ENCODE measurements at regions not wholly inside any gene's neighbourhood (a gene's known extent, or its start where the extent isn't known, plus 50 kb on each side); places are given as distances from the start of the nearest gene placed in this dataset.
A peak's percentile ranks its signal among the peaks of the same experiment; 100 is the strongest.

DNA sequence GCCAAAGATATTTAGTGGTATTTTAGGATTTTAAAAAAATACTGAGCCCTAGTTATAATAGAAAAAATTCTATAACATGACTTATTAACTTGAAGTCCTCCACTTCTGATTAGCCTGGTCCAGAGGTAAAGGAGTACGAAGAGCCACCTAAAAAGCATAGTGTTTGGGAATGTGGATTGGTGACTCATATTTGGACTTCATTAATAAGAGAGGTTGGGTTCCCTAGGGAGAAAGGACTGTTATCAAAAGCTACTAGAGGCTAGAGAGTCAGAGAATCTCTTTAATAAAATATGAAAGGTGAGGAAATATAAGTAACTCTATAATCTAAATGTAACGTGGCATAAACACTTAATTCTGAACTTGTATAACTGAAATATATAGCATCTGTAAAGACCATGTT is 180.7 kb upstream of the TARS1 start:
- DNase-seq: no peak

DNA sequence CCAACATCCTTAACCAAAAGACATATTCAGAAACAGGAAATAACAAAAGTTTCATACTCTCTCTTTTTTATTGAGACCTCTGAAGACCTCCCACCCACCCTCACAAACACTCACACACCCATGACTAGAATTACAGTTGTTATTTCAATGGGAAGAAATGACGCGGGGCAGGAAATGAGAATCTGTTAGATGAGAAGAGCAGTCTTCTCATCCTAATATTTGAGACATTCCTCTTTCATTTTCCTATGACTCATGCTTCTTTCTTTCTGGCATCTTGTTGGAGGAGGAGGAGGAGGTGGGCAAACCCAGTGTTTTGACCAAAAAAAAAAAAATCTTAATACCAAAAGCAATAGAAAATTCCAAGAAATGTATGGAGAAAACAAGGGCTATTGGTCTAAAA is 179.5 kb upstream of the TARS1 start:
- DNase-seq: no peak

- DNase-seq: no peak
Measured at GRCh38 chr5:33261747-33262146, 179.0 kb upstream of the TARS1 start.

DNA sequence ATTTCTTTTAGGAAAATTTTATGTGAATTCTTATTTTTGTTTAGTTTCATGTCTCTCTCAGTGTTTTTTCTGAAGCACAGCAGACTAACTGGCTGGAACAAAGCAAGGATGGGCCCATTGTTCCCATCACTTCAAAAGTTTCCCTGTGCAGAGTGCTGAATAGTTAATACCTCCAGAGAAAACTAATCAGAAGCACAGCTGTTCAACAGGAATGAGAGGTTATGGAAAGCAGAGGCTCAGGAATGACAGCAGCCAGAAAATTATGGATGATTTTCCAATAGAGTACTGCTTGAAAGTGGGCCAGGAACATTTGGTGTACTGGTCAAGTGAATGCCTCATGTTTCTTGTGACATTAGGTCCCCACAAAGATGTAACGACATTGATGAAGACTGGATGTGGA is 173.0 kb upstream of the TARS1 start:
- no peak for DNase-seq

DNA sequence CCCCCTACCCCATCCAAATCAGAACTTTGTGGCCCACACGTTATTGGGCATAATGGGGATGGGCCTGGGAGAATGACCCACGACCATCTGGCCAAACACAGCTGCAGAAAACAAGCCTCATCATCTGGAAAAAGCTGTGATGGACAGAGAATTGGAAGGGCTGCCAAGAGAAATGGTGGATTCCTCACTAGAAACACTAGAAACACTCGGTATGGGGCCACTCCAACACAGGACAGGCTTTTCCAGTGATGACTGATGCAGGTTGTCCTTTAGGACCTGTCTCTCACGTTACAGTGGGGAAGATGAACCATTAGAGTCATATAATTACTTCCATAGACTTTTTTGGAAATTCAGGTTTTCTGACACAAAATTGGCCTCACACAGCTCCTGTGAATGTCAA is 172.4 kb upstream of the TARS1 start:
- DNase-seq: no peak

- no peak for DNase-seq
Measured at GRCh38 chr5:33270671-33271070, 170.1 kb upstream of the TARS1 start.

DNA sequence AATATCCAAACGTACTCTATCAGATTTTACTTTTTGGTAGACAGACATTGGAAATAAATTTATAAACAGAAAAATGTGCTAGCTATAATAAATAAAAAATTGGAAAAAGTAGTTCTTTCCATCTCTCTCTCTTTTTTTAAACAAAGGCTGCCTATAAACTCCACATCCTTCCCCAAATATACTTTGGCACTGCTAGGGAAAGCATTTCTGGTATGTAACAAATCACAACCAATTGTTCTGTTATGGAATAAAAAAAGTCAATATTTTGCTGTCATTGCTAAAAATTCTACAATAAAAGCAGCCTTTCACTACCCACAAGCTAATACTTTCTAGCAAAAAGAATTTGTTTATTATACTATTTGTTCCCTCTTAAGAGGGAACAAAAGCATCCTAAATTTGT is 169.2 kb upstream of the TARS1 start:
- DNase-seq: no peak

DNA sequence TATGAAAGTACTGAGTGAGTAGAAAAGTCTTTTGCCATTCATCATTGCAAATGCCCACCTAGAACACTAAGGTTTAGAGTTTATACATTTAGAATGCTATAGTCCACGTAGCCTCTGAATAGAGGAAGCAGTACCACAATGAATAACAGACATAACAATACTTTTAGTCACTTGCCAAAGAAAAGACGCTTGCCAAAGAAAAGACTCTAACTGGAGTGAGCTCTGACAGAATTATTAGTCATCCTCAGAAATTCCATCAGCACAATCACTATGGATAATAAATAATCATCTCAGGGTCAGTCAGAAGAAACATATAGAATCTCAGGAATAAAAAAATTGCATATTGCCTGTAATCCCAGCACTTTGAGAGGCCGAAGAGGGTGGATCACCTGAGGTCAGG is 168.5 kb upstream of the TARS1 start:
- no peak for DNase-seq

- DNase-seq: no peak
Measured at GRCh38 chr5:33273985-33274384, 166.8 kb upstream of the TARS1 start.

GRCh38 chr5:33275391-33275790 is 165.4 kb upstream of the TARS1 start:
- no peak for DNase-seq

DNA sequence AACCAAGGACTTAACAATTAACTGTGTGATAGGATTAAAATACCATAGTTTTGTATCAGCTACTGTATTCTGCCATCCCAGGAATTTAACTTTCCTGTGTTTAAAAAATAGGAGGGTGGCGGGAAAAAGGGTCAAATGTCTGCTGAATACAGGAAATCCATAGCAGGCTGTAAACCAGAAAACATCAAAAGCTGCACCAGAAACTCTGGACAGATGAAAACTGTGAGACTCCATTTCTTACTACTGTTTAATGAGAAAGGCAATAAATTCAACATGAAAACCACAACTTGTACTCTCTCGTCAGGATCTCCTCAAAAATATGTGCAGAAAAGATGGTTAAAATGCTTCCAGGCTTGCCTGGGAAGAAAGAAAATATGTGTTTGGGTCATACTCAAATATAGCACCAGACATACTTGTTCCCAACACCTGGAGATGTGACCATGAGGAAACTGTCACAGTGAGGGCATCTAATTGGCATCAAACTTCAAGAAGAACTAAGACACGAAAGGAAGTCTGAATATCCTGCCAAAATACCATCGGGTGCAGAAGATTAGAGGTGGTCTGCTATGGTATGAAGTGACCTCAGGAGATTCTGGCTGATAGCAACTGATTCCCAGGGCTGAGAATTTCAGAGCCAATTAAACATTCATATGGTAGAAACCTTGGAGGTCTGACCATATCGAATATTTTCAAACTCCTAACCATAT is 164.7 kb upstream of the TARS1 start:
- no peak for DNase-seq

- DNase-seq: no peak
Measured at GRCh38 chr5:33276628-33276950, 164.2 kb upstream of the TARS1 start.

DNA sequence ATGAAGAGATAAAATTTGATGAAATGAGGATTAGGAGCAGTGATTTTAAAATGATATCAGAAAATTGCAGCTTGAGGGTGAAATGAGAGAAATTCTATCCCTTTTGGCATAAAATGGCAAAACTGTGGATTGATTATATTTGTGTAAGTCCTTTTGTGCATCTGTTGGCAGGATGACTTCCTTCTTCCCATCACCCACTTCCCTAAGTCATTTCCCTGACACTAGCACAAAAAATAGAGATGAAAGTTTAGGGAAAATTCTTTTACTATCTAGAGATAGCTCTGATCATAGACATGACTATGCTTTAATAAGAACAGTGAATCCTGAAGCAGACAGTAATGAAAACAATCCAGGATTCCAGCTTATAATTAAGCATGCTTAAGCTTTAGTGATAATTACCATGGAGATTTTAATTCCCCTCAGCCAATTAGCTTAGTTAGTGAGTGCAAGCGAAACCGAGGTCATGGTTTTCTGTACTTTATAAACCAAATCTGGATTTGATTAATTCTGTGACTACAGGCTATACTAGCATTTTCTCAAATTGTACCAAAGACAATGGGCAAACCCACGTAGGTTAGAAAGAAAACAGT is 163.6 kb upstream of the TARS1 start:
- no peak for DNase-seq

DNA sequence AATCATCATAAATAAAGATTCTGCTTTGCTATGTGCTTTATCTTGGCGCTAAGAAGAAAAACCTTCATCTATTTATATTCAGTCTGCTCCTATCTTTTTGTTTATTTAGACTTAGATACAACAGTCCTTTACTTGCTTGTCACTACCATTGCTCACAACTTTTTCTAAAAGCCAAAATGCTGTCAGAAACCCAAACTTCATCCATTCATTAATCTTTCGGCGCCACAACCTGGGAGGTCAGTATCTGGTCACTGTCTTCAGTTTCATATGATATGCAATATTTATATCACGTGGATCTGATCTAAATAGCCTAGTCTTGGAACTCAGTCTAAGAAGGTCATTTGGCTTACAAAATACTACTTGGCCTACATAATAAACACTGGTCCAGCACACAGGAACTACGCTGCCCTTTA is 159.3 kb upstream of the TARS1 start:
- no peak for DNase-seq

- DNase-seq: no peak
Measured at GRCh38 chr5:33282157-33282556, 158.6 kb upstream of the TARS1 start.

- DNase-seq: no peak
Measured at GRCh38 chr5:33282696-33283095, 158.1 kb upstream of the TARS1 start.

- DNase-seq: no peak
Measured at GRCh38 chr5:33283243-33283642, 157.5 kb upstream of the TARS1 start.

DNA sequence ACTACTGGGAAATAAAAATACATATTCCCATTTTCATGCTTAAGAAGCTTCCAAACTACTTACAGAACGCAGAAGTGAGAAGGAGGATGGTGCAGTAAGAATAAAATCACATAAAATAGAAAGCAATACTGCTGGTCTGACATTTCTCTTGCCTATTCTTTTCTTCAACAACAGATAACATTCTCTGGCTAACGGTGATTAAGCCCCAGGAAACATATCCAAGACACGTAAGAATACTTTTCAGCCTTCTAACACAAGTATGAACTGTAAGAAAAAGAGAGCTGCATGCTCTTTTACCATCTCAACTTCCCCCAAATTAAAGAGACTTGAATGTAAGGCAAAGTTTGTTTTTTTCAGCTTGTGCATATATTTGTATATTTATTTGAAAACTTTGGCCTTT is 156.1 kb upstream of the TARS1 start:
- no peak for DNase-seq

- DNase-seq: no peak
Measured at GRCh38 chr5:33287242-33287641, 153.5 kb upstream of the TARS1 start.

GRCh38 chr5:33291216-33292000 is 149.4 kb upstream of the TARS1 start:
- no peak for DNase-seq

GRCh38 chr5:33297760-33298216 is 143.0 kb upstream of the TARS1 start:
- no peak for DNase-seq

GRCh38 chr5:33299621-33300208 is 141.1 kb upstream of the TARS1 start:
- DNase-seq: peak; percentile 62

DNA sequence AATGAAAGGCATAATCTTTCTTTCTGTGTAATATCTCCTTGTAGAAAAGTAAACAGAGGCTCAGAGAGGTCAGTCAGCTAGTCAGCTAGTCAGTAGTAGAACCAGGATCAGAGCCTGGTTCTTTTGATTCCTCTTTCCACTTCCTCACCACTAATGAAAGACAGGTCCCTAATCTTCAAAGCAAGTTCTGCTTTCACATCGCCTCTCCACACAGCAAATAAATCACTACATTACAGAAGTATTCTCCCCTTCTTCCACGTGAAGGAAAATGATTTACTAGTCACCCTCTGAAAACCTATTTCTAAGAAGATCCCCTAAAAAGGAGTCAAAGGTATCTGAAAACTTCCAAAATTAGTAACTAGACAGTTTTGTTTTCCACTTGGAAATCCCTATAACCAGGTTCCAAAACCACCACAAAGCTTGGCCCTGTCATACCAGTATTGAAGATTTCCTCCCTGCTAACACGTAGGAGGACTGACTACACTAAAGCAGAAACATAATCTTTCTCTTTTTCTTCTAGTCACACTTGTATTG is 140.5 kb upstream of the TARS1 start:
- DNase-seq: no peak

Data from hematopoietic multipotent progenitor cell treated with erythropoietin and hydrocortisone succinate and interleukin-3 and kit ligand, for 8 days (in vitro differentiated cells).